MM.1S (cell line): ENCODE measurements at regions not wholly inside any gene's neighbourhood (a gene's known extent, or its start where the extent isn't known, plus 50 kb on each side); places are given as distances from the start of the nearest gene placed in this dataset.

Experiments
- DNase-seq: peaks from one replicate; pipeline ENCODE4 v3.0.0-alpha.2; 2015
- H2AFZ ChIP-seq: fragments of 300-600 bp; sonication (generic); 2 replicates; pipeline ENCODE4 v1.6.0; 2016; ENCODE audit warnings: antibody characterized with exemption, low read length
- H3F3A ChIP-seq: fragments of 300-600 bp; sonication (generic); 2 replicates; pipeline ENCODE4 v1.6.1; 2016; ENCODE audit warnings: mild to moderate bottlenecking, antibody characterized with exemption, low read length, moderate library complexity, mixed read lengths; ENCODE audit not compliant: insufficient read depth
- H3K27ac ChIP-seq: fragments of 300-600 bp; sonication (generic); 2 replicates; pipeline ENCODE4 v1.5.1; 2016; ENCODE audit warnings: mild to moderate bottlenecking, low read length
- H3K27me3 ChIP-seq: fragments of 300-600 bp; sonication (generic); replicated peaks from 2 replicates; pipeline ENCODE4 v1.6.0; 2016; ENCODE audit warnings: low read length; ENCODE audit not compliant: insufficient read depth
- H3K36me3 ChIP-seq: fragments of 300-600 bp; sonication (generic); replicated peaks from 2 replicates; pipeline ENCODE4 v1.6.1; 2016; ENCODE audit warnings: mild to moderate bottlenecking, low read length, mixed read lengths; ENCODE audit not compliant: insufficient read depth
- H3K4me1 ChIP-seq: fragments of 300-600 bp; sonication (generic); 2 replicates; pipeline ENCODE4 v1.6.1; 2016; ENCODE audit warnings: low read length, mixed read lengths
- H3K4me2 ChIP-seq: fragments of 300-600 bp; sonication (generic); 2 replicates; pipeline ENCODE4 v1.6.0; 2016; ENCODE audit warnings: low read depth, low read length
- H3K4me3 ChIP-seq: fragments of 300-600 bp; sonication (generic); 2 replicates; pipeline ENCODE4 v1.5.1; 2016; ENCODE audit warnings: low read length, mixed read lengths
- H3K79me2 ChIP-seq: fragments of 300-600 bp; sonication (generic); 2 replicates; pipeline ENCODE4 v1.6.1; 2016; ENCODE audit warnings: mixed run types, low read length, mixed read lengths
- H3K9ac ChIP-seq: fragments of 300-600 bp; sonication (generic); 2 replicates; pipeline ENCODE4 v1.6.1; 2016; ENCODE audit warnings: low read length, mixed read lengths
- H3K9me2 ChIP-seq: fragments of 300-600 bp; sonication (generic); replicated peaks from 2 replicates; pipeline ENCODE4 v1.6.1; 2016; ENCODE audit warnings: mild to moderate bottlenecking, low read length, mixed read lengths; ENCODE audit not compliant: insufficient read depth
- H3K9me3 ChIP-seq: fragments of 300-600 bp; sonication (generic); replicated peaks from 2 replicates; pipeline ENCODE4 v1.6.1; 2016; ENCODE audit warnings: mild to moderate bottlenecking, low read length, mixed read lengths; ENCODE audit not compliant: insufficient read depth
- H4K20me1 ChIP-seq: fragments of 300-600 bp; sonication (generic); 2 replicates; pipeline ENCODE4 v1.6.1; 2016; ENCODE audit warnings: mild to moderate bottlenecking, low read length, moderate library complexity, mixed read lengths; ENCODE audit not compliant: insufficient read depth
- EZH2 ChIP-seq: fragments of 300-600 bp; sonication (generic); optimal IDR thresholded peaks from 2 replicates; pipeline ENCODE3; 2017; ENCODE audit warnings: low read depth, mild to moderate bottlenecking, antibody characterized with exemption, low read length, mixed read lengths
- EZH2phosphoT487 ChIP-seq: fragments of 300-600 bp; sonication (generic); IDR thresholded peaks from 2 replicates; pipeline ENCODE4 v1.6.1; 2018; ENCODE audit warnings: antibody characterized with exemption, low read length
- TF ChIP-seq, protein P1 (sequence below): fragments of 300-600 bp; sonication (generic); IDR thresholded peaks from 2 replicates; pipeline ENCODE4 v1.5.1; 2016; ENCODE audit warnings: antibody characterized with exemption, low read length, mixed read lengths

DNA sequence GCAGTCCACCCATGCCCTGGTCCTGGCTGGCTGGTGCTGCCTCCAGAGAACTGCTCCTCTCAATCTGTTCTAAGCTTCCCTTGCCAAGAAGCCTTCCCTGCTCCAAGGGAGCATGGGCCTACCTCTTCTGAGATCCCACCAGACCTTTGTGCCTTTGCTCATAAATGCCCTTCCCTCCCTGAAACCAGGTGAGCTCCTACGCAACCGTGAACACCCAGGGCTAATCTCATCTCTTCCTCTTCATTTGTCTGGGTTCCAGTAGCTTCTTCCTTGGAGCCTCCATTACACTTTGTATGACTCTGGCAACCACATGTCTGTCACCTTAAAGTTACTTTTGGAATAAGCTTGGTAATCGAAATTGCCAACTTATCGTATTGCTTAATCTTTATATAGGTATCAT, 270.6 kb downstream of the PBX3 start:
- H3K4me3 ChIP-seq: no peak overlapping the region
- no peaks in the 10 kb centered on the region for H3K79me2 ChIP-seq
- peaks cover 6% of the 10 kb centered on the region; the same call in 1 of the 2 replicates for H3K27me3 ChIP-seq
- H3K9me3 ChIP-seq: no peaks in the 10 kb centered on the region
- H3K4me1 ChIP-seq: no peaks in the 10 kb centered on the region
- no peak overlapping the region for H2AFZ ChIP-seq
- TF ChIP-seq, protein P1, sequence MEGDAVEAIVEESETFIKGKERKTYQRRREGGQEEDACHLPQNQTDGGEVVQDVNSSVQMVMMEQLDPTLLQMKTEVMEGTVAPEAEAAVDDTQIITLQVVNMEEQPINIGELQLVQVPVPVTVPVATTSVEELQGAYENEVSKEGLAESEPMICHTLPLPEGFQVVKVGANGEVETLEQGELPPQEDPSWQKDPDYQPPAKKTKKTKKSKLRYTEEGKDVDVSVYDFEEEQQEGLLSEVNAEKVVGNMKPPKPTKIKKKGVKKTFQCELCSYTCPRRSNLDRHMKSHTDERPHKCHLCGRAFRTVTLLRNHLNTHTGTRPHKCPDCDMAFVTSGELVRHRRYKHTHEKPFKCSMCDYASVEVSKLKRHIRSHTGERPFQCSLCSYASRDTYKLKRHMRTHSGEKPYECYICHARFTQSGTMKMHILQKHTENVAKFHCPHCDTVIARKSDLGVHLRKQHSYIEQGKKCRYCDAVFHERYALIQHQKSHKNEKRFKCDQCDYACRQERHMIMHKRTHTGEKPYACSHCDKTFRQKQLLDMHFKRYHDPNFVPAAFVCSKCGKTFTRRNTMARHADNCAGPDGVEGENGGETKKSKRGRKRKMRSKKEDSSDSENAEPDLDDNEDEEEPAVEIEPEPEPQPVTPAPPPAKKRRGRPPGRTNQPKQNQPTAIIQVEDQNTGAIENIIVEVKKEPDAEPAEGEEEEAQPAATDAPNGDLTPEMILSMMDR: no peak
- TF ChIP-seq EZH2 (no peak), EZH2phosphoT487 (no peak)
- no peak overlapping the region for H3K4me2 ChIP-seq
- no peak overlapping the region for H3K27ac ChIP-seq
- no peaks in the 10 kb centered on the region for H3K9me2 ChIP-seq
- DNase-seq: no peak
- no peak overlapping the region for H3K9ac ChIP-seq
- H4K20me1 ChIP-seq: no peaks in the 10 kb centered on the region
- H3F3A ChIP-seq: no peaks in the 10 kb centered on the region
- H3K36me3 ChIP-seq: no peaks in the 10 kb centered on the region

DNA sequence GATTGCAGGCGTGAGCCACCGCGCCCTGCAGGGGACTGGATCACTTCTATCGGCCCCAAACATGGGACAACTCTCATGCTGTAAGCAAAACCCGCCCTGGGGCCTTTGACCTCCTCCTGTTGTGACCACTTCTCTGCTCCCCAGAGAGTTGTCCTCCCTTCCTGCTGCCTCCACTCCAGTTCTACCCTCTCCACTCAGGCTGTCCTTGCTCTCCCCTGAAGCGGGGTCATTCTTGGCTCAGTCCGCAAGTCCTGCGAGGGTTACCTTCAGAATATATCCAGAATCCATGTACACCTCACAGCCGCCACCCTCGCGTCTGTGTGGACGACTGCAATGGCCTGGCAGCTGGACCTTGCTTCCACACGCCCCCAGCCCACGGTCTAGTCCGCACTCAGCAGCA, 273.7 kb downstream of the PBX3 start:
- H3K27me3 ChIP-seq: peaks cover 6% of the 10 kb centered on the region; the same call in 1 of the 2 replicates
- H3K4me3 ChIP-seq: no peak overlapping the region
- H3K9me3 ChIP-seq: no peaks in the 10 kb centered on the region
- H3K9ac ChIP-seq: no peak overlapping the region
- H3K9me2 ChIP-seq: no peaks in the 10 kb centered on the region
- no peaks in the 10 kb centered on the region for H3K4me1 ChIP-seq
- H2AFZ ChIP-seq: no peak overlapping the region
- H3F3A ChIP-seq: no peaks in the 10 kb centered on the region
- no peaks in the 10 kb centered on the region for H3K36me3 ChIP-seq
- no peaks in the 10 kb centered on the region for H4K20me1 ChIP-seq
- no peak overlapping the region for H3K4me2 ChIP-seq
- DNase-seq: no peak
- H3K79me2 ChIP-seq: no peaks in the 10 kb centered on the region
- TF ChIP-seq, protein P1: no peak
- TF ChIP-seq EZH2: no peak
- no peak overlapping the region for H3K27ac ChIP-seq

DNA sequence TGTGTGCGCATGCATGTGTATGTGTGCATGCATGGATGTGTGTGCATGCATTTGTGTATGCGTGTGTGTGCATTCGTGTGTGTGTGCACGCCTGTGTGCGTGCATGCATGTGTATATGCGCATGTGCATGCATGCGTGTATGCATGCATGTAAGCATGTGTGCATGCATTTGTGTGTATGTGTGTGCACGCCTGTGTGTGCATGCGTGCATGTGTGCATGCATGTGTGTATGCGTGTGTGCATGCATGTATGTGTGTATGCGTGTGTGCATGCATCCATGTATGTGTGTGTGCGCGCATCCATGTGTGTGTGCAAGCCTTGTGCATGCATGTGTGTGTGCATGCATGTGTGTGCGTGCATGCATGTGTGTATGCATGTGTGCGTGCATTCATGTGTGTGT, 276.8 kb downstream of the PBX3 start:
- Histone ChIP-seq H3K27me3 (peaks cover 6% of the 10 kb centered on the region; the same call in 1 of the 2 replicates), H3K36me3 (no peaks in the 10 kb centered on the region), H3K4me3 (no peak overlapping the region), H4K20me1 (no peaks in the 10 kb centered on the region), H3K27ac (no peak overlapping the region), H3F3A (no peaks in the 10 kb centered on the region), H3K4me2 (no peak overlapping the region), H3K79me2 (no peaks in the 10 kb centered on the region), H3K9me3 (no peaks in the 10 kb centered on the region), H3K9ac (no peak overlapping the region), H2AFZ (no peak overlapping the region), H3K9me2 (no peaks in the 10 kb centered on the region), H3K4me1 (no peaks in the 10 kb centered on the region)
- DNase-seq: no peak
- TF ChIP-seq, protein P1: no peak
- TF ChIP-seq EZH2 (no peak), EZH2phosphoT487 (no peak)
